Endodermal cell (in vitro differentiated cells): ENCODE measurements at regions not wholly inside any gene's neighbourhood (a gene's known extent, or its start where the extent isn't known, plus 50 kb on each side); places are given as distances from the start of the nearest gene placed in this dataset.

Experiments
- DNase-seq: peaks from one replicate; pipeline ENCODE4 v3.0.0-alpha.2; 2017
- H3K27ac ChIP-seq: 2 replicates; pipeline ENCODE4 v1.5.1; 2013; ENCODE audit warnings: mild to moderate bottlenecking, low read depth, low read length, moderate library complexity
- H3K27me3 ChIP-seq: 2 replicates; pipeline ENCODE4 v1.6.1; 2013; ENCODE audit warnings: mild to moderate bottlenecking, low read length, moderate library complexity; ENCODE audit not compliant: insufficient read depth, control insufficient read depth, poor library complexity, severe bottlenecking
- H3K36me3 ChIP-seq: 2 replicates; pipeline ENCODE4 v1.7.0; 2013; ENCODE audit warnings: mild to moderate bottlenecking, low read length, moderate library complexity; ENCODE audit not compliant: control insufficient read depth, insufficient read depth
- H3K4me1 ChIP-seq: one replicate; pipeline ENCODE4 v1.7.0; 2013; ENCODE audit warnings: low read length; ENCODE audit not compliant: control insufficient read depth, insufficient read depth
- H3K4me3 ChIP-seq: 2 replicates; pipeline ENCODE4 v1.5.1; 2013; ENCODE audit warnings: mild to moderate bottlenecking, low read length, moderate library complexity
- H3K9ac ChIP-seq: 2 replicates; pipeline ENCODE4 v1.6.1; 2013; ENCODE audit warnings: mild to moderate bottlenecking, low read length, moderate library complexity; ENCODE audit not compliant: poor library complexity, severe bottlenecking; ENCODE audit errors: extremely low read depth
- H3K9me3 ChIP-seq: 2 replicates; pipeline ENCODE4 v1.6.1; 2013; ENCODE audit warnings: mild to moderate bottlenecking, low read length, moderate library complexity; ENCODE audit not compliant: control insufficient read depth
- H3K27ac Mint-ChIP-seq: 2 replicates; pipeline ENCODE4 v1.8.0; 2020; ENCODE audit warnings: mixed read lengths
- H3K27me3 Mint-ChIP-seq: 2 replicates; pipeline ENCODE4 v1.8.0; 2021; ENCODE audit warnings: mild to moderate bottlenecking, mixed read lengths; ENCODE audit not compliant: insufficient read depth
- H3K36me3 Mint-ChIP-seq: 2 replicates; pipeline ENCODE4 v1.8.0; 2020; ENCODE audit warnings: low read depth, mixed read lengths
- H3K4me1 Mint-ChIP-seq: 2 replicates; pipeline ENCODE4 v1.8.0; 2020; ENCODE audit warnings: mixed read lengths
- H3K4me3 Mint-ChIP-seq: 2 replicates; pipeline ENCODE4 v1.8.0; 2020; ENCODE audit warnings: mild to moderate bottlenecking, moderate library complexity, mixed read lengths
- H3K9me3 Mint-ChIP-seq: 2 replicates; pipeline ENCODE4 v1.8.0; 2020; ENCODE audit warnings: mild to moderate bottlenecking, mixed read lengths
- WGBS, 2 experiments: methylation state at CpG; one replicate each; pipeline versions ENCODE4 v1.1.5 to v1.1.7; 2013; ENCODE audit warnings: missing lambda C conversion rate in 2 of 2, mixed read lengths in 1 of 2; ENCODE audit not compliant: insufficient coverage in 1 of 2, insufficient read length in 1 of 2; 5-methylcytosine and 5-hydroxymethylcytosine counted together
- TF ChIP-seq, protein P1 (sequence below): fragments of 200-600 bp; sonication (generic); conservative IDR thresholded peaks from 2 replicates; pipeline ENCODE4 v1.5.0; 2021; ENCODE audit warnings: antibody characterized with exemption, mild to moderate bottlenecking

DNA sequence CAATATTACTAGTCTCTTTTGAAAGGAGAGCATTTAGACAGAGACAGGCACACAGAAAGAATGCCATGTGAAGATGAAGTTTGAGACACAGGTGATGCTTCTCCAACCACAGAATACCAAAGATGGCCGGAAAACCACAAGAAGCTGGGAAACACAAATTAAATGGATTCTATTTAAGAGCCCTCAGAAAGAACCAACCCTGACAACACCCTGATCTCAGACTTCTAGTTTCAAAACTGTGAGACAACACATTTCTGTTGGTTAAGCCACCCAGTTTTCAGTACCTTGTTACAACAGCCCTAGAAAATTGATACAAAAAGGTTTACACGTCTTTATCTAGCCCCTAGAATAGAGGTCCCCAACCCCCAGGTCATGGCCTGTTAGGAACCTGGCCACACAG lies 79.8 kb upstream of the CCNG1 start:
- TF ChIP-seq, protein P1, sequence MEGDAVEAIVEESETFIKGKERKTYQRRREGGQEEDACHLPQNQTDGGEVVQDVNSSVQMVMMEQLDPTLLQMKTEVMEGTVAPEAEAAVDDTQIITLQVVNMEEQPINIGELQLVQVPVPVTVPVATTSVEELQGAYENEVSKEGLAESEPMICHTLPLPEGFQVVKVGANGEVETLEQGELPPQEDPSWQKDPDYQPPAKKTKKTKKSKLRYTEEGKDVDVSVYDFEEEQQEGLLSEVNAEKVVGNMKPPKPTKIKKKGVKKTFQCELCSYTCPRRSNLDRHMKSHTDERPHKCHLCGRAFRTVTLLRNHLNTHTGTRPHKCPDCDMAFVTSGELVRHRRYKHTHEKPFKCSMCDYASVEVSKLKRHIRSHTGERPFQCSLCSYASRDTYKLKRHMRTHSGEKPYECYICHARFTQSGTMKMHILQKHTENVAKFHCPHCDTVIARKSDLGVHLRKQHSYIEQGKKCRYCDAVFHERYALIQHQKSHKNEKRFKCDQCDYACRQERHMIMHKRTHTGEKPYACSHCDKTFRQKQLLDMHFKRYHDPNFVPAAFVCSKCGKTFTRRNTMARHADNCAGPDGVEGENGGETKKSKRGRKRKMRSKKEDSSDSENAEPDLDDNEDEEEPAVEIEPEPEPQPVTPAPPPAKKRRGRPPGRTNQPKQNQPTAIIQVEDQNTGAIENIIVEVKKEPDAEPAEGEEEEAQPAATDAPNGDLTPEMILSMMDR = no peak
- Mint-ChIP-seq H3K27me3 (no peaks in the 10 kb centered on the region), H3K4me1 (no peaks in the 10 kb centered on the region), H3K9me3 (peaks cover 5% of the 10 kb centered on the region), H3K27ac (no peak overlapping the region), H3K4me3 (no peak overlapping the region), H3K36me3 (peaks cover 2% of the 10 kb centered on the region)
- no peaks in the 10 kb centered on the region for H3K4me1 ChIP-seq
- H3K27ac ChIP-seq = no peak overlapping the region
- DNase-seq = no peak
- no peak overlapping the region for H3K4me3 ChIP-seq
- whole genome bisulfite sequencing, 2 experiments = 59% methylated on average over 2 of the region's 2 CpGs; no CpG with 5 or more reads in 1 of the 2 experiments
- no peak overlapping the region for H3K9ac ChIP-seq
- peaks cover 4% of the 10 kb centered on the region for H3K9me3 ChIP-seq
- no peaks in the 10 kb centered on the region for H3K27me3 ChIP-seq
- no peaks in the 10 kb centered on the region for H3K36me3 ChIP-seq

DNA sequence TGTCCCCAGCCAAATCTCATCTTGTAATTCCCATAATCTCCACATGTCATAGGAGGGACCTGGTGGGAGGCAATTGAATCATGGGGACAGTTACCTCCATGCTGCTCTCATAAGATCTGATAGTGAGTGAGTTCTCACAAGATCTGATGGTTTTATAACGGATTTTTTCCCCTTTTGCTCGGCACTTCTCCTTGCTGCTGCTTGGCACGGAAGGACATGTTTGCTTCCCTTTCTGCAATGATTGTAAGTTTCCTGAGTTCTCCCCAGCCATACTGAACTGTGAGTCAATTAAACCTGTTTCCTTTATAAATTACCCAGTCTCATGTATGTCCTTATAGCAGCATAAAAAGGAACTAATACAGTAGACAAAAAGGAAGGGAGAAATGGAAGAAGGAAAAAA lies 76.7 kb upstream of the CCNG1 start:
- no peak for DNase-seq
- Mint-ChIP-seq H3K36me3 (peaks cover 3% of the 10 kb centered on the region), H3K4me3 (no peak overlapping the region), H3K4me1 (peaks cover 2% of the 10 kb centered on the region), H3K9me3 (peaks cover 18% of the 10 kb centered on the region), H3K27ac (no peak overlapping the region), H3K27me3 (no peaks in the 10 kb centered on the region)
- H3K4me1 ChIP-seq = no peaks in the 10 kb centered on the region
- no peaks in the 10 kb centered on the region for H3K27me3 ChIP-seq
- no peak overlapping the region for H3K9ac ChIP-seq
- TF ChIP-seq, protein P1 = no peak
- peaks cover 26% of the 10 kb centered on the region for H3K9me3 ChIP-seq
- H3K27ac ChIP-seq = no peak overlapping the region
- 91 to 96% methylated on average over 3 of the region's 3 CpGs for WGBS, 2 experiments
- no peak overlapping the region for H3K4me3 ChIP-seq
- no peaks in the 10 kb centered on the region for H3K36me3 ChIP-seq

DNA sequence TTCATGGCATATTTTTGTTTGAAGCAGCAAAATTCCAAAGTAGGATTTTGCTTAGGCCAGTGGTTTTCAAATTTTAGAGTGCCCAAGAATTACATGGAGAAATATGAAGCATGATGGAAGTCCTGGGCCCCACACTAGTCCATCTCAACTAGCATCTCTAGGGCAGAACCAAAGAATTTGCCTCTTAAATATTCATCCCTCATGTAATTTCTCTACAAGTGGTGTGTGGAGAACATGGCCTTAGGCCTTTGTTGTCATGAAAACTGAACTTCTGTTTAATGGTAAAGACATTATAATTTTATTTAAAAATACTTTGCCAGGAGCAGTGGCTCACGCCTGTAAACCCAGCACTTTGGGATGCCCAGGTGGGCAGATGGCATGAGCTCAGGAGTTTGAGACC lies 75.9 kb upstream of the CCNG1 start:
- no peak overlapping the region for H3K27ac Mint-ChIP-seq
- H3K9me3 ChIP-seq = peaks cover 27% of the 10 kb centered on the region
- peaks cover 16% of the 10 kb centered on the region for H3K9me3 Mint-ChIP-seq
- DNase-seq = no peak
- H3K4me1 ChIP-seq = no peaks in the 10 kb centered on the region
- TF ChIP-seq, protein P1 = no peak
- peaks cover 4% of the 10 kb centered on the region for H3K4me1 Mint-ChIP-seq
- H3K36me3 ChIP-seq = no peaks in the 10 kb centered on the region
- no peak overlapping the region for H3K9ac ChIP-seq
- H3K36me3 Mint-ChIP-seq = peaks cover 3% of the 10 kb centered on the region
- WGBS, 2 experiments = 87 to 100% methylated on average over 1 of the region's 1 CpG
- H3K27me3 Mint-ChIP-seq = no peaks in the 10 kb centered on the region
- no peak overlapping the region for H3K4me3 ChIP-seq
- H3K27me3 ChIP-seq = no peaks in the 10 kb centered on the region
- H3K27ac ChIP-seq = no peak overlapping the region
- no peak overlapping the region for H3K4me3 Mint-ChIP-seq
